Lower leg skin (tissue), 4 donors: ENCODE measurements at regions not wholly inside any gene's neighbourhood (a gene's known extent, or its start where the extent isn't known, plus 50 kb on each side); places are given as distances from the start of the nearest gene placed in this dataset.
"Not testable (repeated sequence)": the region's sequence is repeated elsewhere in the genome, so short reads cannot be mapped to it uniquely, and the experiment has no call there.

ENCODE experiments used
- DNase-seq, 2 donors: peaks; one replicate each; pipeline ENCODE4 v3.0.0-alpha.2; 2019; ENCODE audit warnings: low spot score in 2 of 2
- H3K4me3 ChIP-seq: fragments of 200-600 bp; sonication (generic); 2 replicates; pipeline ENCODE4 v1.5.1; 2017; ENCODE audit warnings: mild to moderate bottlenecking, low read depth; ENCODE audit not compliant: poor library complexity, severe bottlenecking
- CTCF ChIP-seq, 3 donors: fragments of 450-650 bp; IDR thresholded peaks; one replicate each; pipeline ENCODE4 v1.5.1; 2016; ENCODE audit warnings: antibody characterized with exemption in 3 of 3, mild to moderate bottlenecking in 3 of 3, moderate library complexity in 2 of 3
- POLR2A ChIP-seq, 2 donors: fragments of 450-650 bp; IDR thresholded peaks; one replicate each; pipeline ENCODE4 v1.6.1; 2016 to 2017; ENCODE audit warnings: antibody characterized with exemption in 2 of 2, mild to moderate bottlenecking in 1 of 2, moderate library complexity in 1 of 2
- WGBS, 2 donors: methylation state at CpG; one replicate each; pipeline ENCODE4 v1.1.5; 2018; 5-methylcytosine and 5-hydroxymethylcytosine counted together
- intact Hi-C: fragments of 100-400 bp; cut with DNase I; formaldehyde crosslinking; loops from one replicate; pipeline ENCODE4 v1.15.0; 2023; ENCODE audit warnings: low total_unique reads

DNA sequence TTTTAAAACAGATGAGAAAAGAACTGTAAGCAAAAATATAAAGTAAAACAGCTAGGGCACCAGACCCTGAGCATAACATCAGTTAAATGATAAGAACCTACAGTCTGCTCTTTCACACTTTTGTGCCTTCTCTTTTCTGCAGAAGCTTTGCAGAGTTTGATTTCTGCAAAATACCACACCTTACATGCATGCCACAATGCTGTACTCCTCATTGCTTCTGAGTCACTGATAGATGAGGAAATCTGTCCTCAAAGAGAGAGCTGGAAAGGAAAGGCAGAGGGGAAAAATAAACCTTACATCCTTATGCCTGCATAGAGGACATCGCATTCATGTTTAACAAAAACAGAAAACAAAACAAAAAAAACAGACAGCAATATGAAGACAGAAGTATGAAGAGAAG lies 142.9 kb downstream of the ATPSCKMT start:
- WGBS, 2 donors, result 77 to 92% methylated on average over 1 of the region's 1 CpG
- no peak for TF ChIP-seq POLR2A (IDR thresholded peaks at IDR 0.05)
- TF ChIP-seq CTCF (IDR thresholded peaks at IDR 0.05), result no peak
- intact Hi-C loops, result no loop called here
- DNase-seq, result no peak
- no peak overlapping the region for H3K4me3 ChIP-seq

GRCh38 chr5:10106285-10106684 lies 143.4 kb downstream of the ATPSCKMT start:
- H3K4me3 ChIP-seq, result no peak overlapping the region
- intact Hi-C loops, result no loop called here
- no peak for DNase-seq
- WGBS, 2 donors, result 90 to 95% methylated on average over 2 of the region's 2 CpGs
- TF ChIP-seq CTCF (IDR thresholded peaks at IDR 0.05) (no peak), POLR2A (IDR thresholded peaks at IDR 0.05) (no peak)

DNA sequence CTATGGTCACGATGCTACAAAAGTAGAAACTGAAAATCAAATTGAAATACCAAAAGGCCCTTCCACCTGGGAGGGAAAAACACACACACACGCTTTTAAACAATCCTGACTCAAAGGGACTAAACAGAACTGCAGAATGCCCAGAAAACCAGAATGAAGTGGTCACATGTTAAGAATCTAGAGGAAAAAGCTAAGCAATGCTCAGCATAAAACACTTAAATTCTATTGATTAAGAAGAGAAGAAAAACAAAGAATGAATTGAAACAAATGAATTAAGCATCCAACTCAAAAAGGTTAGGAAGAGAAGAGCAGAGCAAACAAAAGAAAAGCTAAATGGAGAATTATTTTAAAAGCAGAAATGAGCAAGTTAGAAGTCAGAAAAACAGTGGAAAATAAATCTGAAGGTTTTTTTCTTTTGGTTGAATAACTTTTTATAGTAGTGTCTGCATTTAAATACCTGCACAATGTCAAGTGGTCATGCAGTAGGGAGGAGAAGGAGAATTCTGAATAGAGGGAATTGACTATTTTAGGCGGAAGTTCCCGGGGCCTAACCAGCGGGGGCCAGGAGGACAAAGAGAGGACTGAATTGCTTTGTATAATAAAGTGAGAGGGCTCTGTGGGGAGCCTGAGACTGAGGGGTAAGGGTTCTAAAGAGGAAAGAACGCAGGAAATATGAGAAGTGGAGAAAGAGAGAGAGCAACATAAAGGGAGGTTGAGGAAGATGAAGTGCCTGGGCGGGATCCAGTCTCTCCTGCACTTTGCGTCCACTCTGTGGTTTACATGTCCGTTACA lies 146.8 kb downstream of the ATPSCKMT start:
- intact Hi-C loops, result no loop called here
- DNase-seq, result no peak
- no peak overlapping the region for H3K4me3 ChIP-seq
- 67 to 68% methylated on average over 9 of the region's 9 CpGs for WGBS, 2 donors
- no peak for TF ChIP-seq CTCF (IDR thresholded peaks at IDR 0.05)
- TF ChIP-seq POLR2A (IDR thresholded peaks at IDR 0.05), result no peak

GRCh38 chr5:10102235-10102634 lies 147.5 kb downstream of the ATPSCKMT start:
- 84 to 88% methylated on average over 7 of the region's 7 CpGs for WGBS, 2 donors
- H3K4me3 ChIP-seq, intact Hi-C loops, DNase-seq: not testable (repeated sequence)

- H3K4me3 ChIP-seq, result no peak overlapping the region
- intact Hi-C loops, result no loop called here
- no peak for TF ChIP-seq CTCF (IDR thresholded peaks at IDR 0.05)
- no peak for TF ChIP-seq POLR2A (IDR thresholded peaks at IDR 0.05)
- no peak for DNase-seq
- whole genome bisulfite sequencing, 2 donors, result 77 to 87% methylated on average over 2 of the region's 2 CpGs
These were observed 150.1 kb downstream of the ATPSCKMT start for GRCh38 chr5:10099548-10099947.

GRCh38 chr5:10091701-10092100 lies 158.0 kb downstream of the ATPSCKMT start:
- DNase-seq, result no peak
- TF ChIP-seq POLR2A (IDR thresholded peaks at IDR 0.05) (no peak), CTCF (IDR thresholded peaks at IDR 0.05) (no peak)
- WGBS, 2 donors, result 65 to 70% methylated on average over 4 of the region's 4 CpGs
- intact Hi-C loops, result no loop called here
- no peak overlapping the region for H3K4me3 ChIP-seq
